ENCODE measurements at regions not wholly inside any gene's neighbourhood (a gene's known extent, or its start where the extent isn't known, plus 50 kb on each side); places are given as distances from the start of the nearest gene placed in this dataset.

DNA sequence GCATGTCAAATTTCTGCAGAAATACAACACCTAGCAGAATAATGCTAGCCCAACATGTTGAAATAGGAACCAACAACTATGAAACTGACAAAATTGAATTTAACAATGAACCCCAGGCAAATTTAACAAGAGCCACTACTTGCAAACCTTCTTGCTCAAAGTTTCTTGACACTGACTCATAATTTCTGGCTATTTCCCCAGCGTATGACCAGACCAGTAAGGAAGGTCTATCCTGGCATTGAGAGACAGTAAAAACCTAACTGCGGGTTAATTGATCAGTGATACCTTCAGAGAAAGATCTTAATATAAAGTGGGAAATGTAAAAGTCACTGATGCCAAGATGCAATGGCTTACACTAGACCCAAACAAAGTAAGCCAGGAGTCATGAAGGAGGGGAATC is 510.1 kb downstream of the ARL4A start:
- TF ChIP-seq, protein P1, sequence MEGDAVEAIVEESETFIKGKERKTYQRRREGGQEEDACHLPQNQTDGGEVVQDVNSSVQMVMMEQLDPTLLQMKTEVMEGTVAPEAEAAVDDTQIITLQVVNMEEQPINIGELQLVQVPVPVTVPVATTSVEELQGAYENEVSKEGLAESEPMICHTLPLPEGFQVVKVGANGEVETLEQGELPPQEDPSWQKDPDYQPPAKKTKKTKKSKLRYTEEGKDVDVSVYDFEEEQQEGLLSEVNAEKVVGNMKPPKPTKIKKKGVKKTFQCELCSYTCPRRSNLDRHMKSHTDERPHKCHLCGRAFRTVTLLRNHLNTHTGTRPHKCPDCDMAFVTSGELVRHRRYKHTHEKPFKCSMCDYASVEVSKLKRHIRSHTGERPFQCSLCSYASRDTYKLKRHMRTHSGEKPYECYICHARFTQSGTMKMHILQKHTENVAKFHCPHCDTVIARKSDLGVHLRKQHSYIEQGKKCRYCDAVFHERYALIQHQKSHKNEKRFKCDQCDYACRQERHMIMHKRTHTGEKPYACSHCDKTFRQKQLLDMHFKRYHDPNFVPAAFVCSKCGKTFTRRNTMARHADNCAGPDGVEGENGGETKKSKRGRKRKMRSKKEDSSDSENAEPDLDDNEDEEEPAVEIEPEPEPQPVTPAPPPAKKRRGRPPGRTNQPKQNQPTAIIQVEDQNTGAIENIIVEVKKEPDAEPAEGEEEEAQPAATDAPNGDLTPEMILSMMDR (IDR thresholded peaks at IDR 0.05) = no peak
- TF ChIP-seq POLR2A (IDR thresholded peaks at IDR 0.05) (no peak), EP300 (IDR thresholded peaks at IDR 0.05) (no peak), POLR2AphosphoS5 (IDR thresholded peaks at IDR 0.05) (no peak)

All from sigmoid colon (tissue), 4 donors.